ENCODE measurements at regions not wholly inside any gene's neighbourhood (a gene's known extent, or its start where the extent isn't known, plus 50 kb on each side); places are given as distances from the start of the nearest gene placed in this dataset.

GRCh38 chr6:4588581-4588980 is 187.6 kb upstream of the CDYL start:
- POLR2A ChIA-PET (ENCODE audit: unreplicated experiment) = no interaction called here

DNA sequence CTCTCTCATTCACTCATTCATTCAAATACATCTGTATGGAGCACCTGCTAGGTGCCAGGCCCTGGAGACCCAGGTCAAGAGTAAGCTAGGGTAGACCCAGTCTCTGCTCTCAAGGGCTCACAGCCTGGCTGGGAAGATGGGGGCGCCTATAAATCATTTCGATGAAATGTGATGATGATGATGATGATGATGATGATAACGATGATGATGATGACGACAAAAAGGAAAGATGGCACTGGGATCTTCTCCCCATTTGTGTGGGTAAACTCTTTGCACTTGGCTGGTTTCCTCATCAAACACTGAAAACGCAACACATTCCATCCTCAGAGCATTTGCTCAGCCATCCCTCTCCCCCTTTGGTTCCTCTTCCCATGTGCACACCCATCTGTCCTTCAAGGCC is 188.0 kb upstream of the CDYL start:
- H3K27me3 ChIP-seq (ENCODE audit: low read length) = no peaks in the 10 kb centered on the region
- H3K36me3 ChIP-seq (ENCODE audit: low read depth, low read length) = no peaks in the 10 kb centered on the region
- POLR2A ChIA-PET (ENCODE audit: unreplicated experiment) = no interaction called here
- H4K20me1 ChIP-seq (ENCODE audit: low read length) = no peaks in the 10 kb centered on the region
- H3K79me2 ChIP-seq (ENCODE audit: low read length) = no peaks in the 10 kb centered on the region
- no TSS peak for BruUV-seq (replicated peaks)
- intact Hi-C loops (cut with micrococcal nuclease) = no loop called here
- H3K4me1 ChIP-seq (ENCODE audit: insufficient read depth, low read length) = peaks cover 2% of the 10 kb centered on the region
- no peaks in the 10 kb centered on the region for H3K9me2 ChIP-seq (replicated peaks; ENCODE audit: low read length)
- no peak overlapping the region for H3K9ac ChIP-seq (ENCODE audit: low read length)
- no peak for ATAC-seq
- H3K27ac ChIP-seq (ENCODE audit: low read length) = no peak overlapping the region
- no peak for TF ChIP-seq EZH2phosphoT487 (IDR thresholded peaks at IDR 0.05; ENCODE audit: borderline replicate concordance, low read length)
- no peak for TF ChIP-seq EZH2 (IDR thresholded peaks at IDR 0.05; ENCODE audit: low read length, unreplicated experiment)
- no peak for TF ChIP-seq CTCF (conservative IDR thresholded peaks at IDR 0.05; ENCODE audit: low read depth, low read length)
- H3K4me2 ChIP-seq (ENCODE audit: low read length) = no peak overlapping the region
- CTCF ChIA-PET = no interaction called here
- H3F3A ChIP-seq (ENCODE audit: low read length, unreplicated experiment) = no peaks in the 10 kb centered on the region
- no peak for DNase-seq
- no peak overlapping the region for H2AFZ ChIP-seq (ENCODE audit: low read length)
- no peak overlapping the region for H3K4me3 ChIP-seq (ENCODE audit: low read length)
- H3K9me3 ChIP-seq (ENCODE audit: low read length) = no peaks in the 10 kb centered on the region

More at GRCh38 chr6:4588581-4588980, 187.6 kb upstream of the CDYL start:
- Histone ChIP-seq H3K4me2 (ENCODE audit: low read length) (no peak overlapping the region), H3K4me1 (ENCODE audit: insufficient read depth, low read length) (no peaks in the 10 kb centered on the region), H3K27ac (ENCODE audit: low read length) (no peak overlapping the region), H3F3A (ENCODE audit: low read length, unreplicated experiment) (no peaks in the 10 kb centered on the region), H3K9ac (ENCODE audit: low read length) (no peak overlapping the region), H3K9me2 (replicated peaks; ENCODE audit: low read length) (no peaks in the 10 kb centered on the region), H3K4me3 (ENCODE audit: low read length) (no peak overlapping the region), H3K79me2 (ENCODE audit: low read length) (no peaks in the 10 kb centered on the region), H3K9me3 (ENCODE audit: low read length) (no peaks in the 10 kb centered on the region), H3K27me3 (ENCODE audit: low read length) (no peaks in the 10 kb centered on the region), H4K20me1 (ENCODE audit: low read length) (no peaks in the 10 kb centered on the region), H3K36me3 (ENCODE audit: low read depth, low read length) (no peaks in the 10 kb centered on the region), H2AFZ (ENCODE audit: low read length) (no peak overlapping the region)
- intact Hi-C loops (cut with micrococcal nuclease) = no loop called here
- BruUV-seq (replicated peaks) = no TSS peak
- CTCF ChIA-PET = no interaction called here
- ATAC-seq (no peak), DNase-seq (no peak)
- TF ChIP-seq EZH2phosphoT487 (IDR thresholded peaks at IDR 0.05; ENCODE audit: borderline replicate concordance, low read length) (no peak), CTCF (conservative IDR thresholded peaks at IDR 0.05; ENCODE audit: low read depth, low read length) (no peak), EZH2 (IDR thresholded peaks at IDR 0.05; ENCODE audit: low read length, unreplicated experiment) (no peak)

DNA sequence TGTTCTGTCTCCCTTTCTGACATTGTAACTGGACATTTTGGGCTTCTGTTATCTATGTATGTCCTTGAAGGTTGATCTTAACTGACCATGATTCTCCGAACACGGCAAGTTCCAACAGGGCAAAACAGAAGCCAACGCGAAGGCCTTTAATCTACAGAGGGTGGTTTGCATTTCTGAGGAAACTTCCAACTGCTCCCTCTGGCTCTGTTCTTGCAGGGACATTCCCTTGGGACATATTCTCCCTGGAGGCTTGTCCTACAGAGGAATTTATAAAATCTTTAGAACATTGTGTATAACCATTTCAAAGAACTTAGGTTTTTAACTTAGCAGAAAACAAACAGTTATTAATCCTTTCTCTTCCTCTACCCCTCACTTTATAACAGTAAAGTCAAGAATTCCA is 189.0 kb upstream of the CDYL start:
- no peaks in the 10 kb centered on the region for H3K36me3 ChIP-seq (ENCODE audit: low read depth, low read length)
- intact Hi-C loops (cut with micrococcal nuclease) = no loop called here
- POLR2A ChIA-PET (ENCODE audit: unreplicated experiment) = no interaction called here
- BruUV-seq (replicated peaks) = no TSS peak
- CTCF ChIA-PET = no interaction called here
- no peak overlapping the region for H3K4me3 ChIP-seq (ENCODE audit: low read length)
- H3K27me3 ChIP-seq (ENCODE audit: low read length) = no peaks in the 10 kb centered on the region
- no peaks in the 10 kb centered on the region for H3K9me3 ChIP-seq (ENCODE audit: low read length)
- H3K4me1 ChIP-seq (ENCODE audit: insufficient read depth, low read length) = peaks cover 12% of the 10 kb centered on the region
- no peaks in the 10 kb centered on the region for H4K20me1 ChIP-seq (ENCODE audit: low read length)
- no peak for TF ChIP-seq EZH2phosphoT487 (IDR thresholded peaks at IDR 0.05; ENCODE audit: borderline replicate concordance, low read length)
- no peak for TF ChIP-seq CTCF (conservative IDR thresholded peaks at IDR 0.05; ENCODE audit: low read depth, low read length)
- no peaks in the 10 kb centered on the region for H3K9me2 ChIP-seq (replicated peaks; ENCODE audit: low read length)
- H3K9ac ChIP-seq (ENCODE audit: low read length) = no peak overlapping the region
- DNase-seq (no peak), ATAC-seq (no peak)
- H3K4me2 ChIP-seq (ENCODE audit: low read length) = no peak overlapping the region
- H2AFZ ChIP-seq (ENCODE audit: low read length) = no peak overlapping the region
- no peaks in the 10 kb centered on the region for H3K79me2 ChIP-seq (ENCODE audit: low read length)
- no peak overlapping the region for H3K27ac ChIP-seq (ENCODE audit: low read length)
- no peaks in the 10 kb centered on the region for H3F3A ChIP-seq (ENCODE audit: low read length, unreplicated experiment)
